GM10266 (cell line): ENCODE measurements at regions not wholly inside any gene's neighbourhood (a gene's known extent, or its start where the extent isn't known, plus 50 kb on each side); places are given as distances from the start of the nearest gene placed in this dataset.

Experiments used
- DNase-seq: peaks from one replicate; pipeline ENCODE4 v3.0.0; 2012; ENCODE audit errors: extremely low spot score
- CTCF ChIP-seq: IDR thresholded peaks from 2 replicates; pipeline ENCODE4 v1.5.1; 2012; ENCODE audit warnings: mild to moderate bottlenecking, low read depth; ENCODE audit not compliant: control insufficient read depth, insufficient read depth; ENCODE audit errors: missing control alignments

DNA sequence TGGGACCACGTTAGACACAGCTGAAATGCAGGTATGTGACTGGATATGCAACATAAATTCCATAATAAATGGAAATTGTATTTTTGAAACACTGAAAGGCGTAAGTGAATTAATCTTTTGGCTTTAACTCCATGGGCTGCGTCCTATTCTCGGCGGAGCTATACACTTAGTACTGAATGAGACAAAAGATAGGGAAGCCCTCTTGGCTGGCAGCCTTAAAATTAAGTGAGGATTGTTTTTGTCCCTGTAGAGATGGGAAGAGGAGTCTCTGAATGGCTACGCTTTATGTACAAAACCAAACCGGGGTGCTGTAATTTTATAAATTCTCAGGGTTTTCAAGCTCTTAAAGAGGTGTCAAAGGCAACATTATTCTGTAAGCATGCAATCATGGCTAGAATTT lies 429.8 kb downstream of the QKI start:
- DNase-seq, result no peak
- no peak for TF ChIP-seq CTCF

GRCh38 chr6:163843218-163843617 lies 428.7 kb downstream of the QKI start:
- no peak for DNase-seq
- TF ChIP-seq CTCF, result no peak

DNA sequence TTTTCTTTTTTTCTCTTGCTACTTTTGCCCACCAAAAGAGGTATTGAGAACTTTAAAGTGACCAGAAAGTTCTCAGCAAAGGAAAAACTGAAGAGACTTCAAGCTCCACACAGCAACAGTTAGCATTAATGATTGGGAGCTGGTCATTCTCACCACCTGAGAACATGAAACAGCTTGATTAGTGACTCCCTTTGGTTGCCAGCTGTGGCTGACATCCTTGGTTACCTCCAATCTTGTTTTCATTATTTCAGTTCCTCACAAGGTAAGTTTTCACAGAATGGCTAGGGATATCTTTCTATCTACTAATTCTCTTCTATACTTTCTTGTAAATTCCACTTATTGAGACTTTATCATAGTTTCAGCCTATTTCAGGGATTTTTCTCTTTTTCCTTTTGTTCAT lies 427.9 kb downstream of the QKI start:
- TF ChIP-seq CTCF, result no peak
- DNase-seq, result no peak

- TF ChIP-seq CTCF, result no peak
- DNase-seq, result no peak
Observed at GRCh38 chr6:163841733-163842132, 427.2 kb downstream of the QKI start.

GRCh38 chr6:163841326-163841725 lies 426.8 kb downstream of the QKI start:
- no peak for TF ChIP-seq CTCF
- DNase-seq, result no peak

- DNase-seq, result no peak
Observed at GRCh38 chr6:163840880-163841279, 426.4 kb downstream of the QKI start.

GRCh38 chr6:163839296-163839695 lies 424.8 kb downstream of the QKI start:
- TF ChIP-seq CTCF, result no peak
- DNase-seq, result no peak

More at GRCh38 chr6:163840880-163841279, 426.4 kb downstream of the QKI start:
- TF ChIP-seq CTCF, result no peak
